ENCODE measurements at regions not wholly inside any gene's neighbourhood (a gene's known extent, or its start where the extent isn't known, plus 50 kb on each side); places are given as distances from the start of the nearest gene placed in this dataset.

GRCh38 chr17:73724341-73724740 is 80.1 kb upstream of the SDK2 start:
- TF ChIP-seq CTCF (IDR thresholded peaks at IDR 0.05), result no peak
- TF ChIP-seq EZH2 (IDR thresholded peaks at IDR 0.05), result no peak
- no peak for TF ChIP-seq EZH2phosphoT487 (IDR thresholded peaks at IDR 0.05)

Measured in neural progenitor cell (in vitro differentiated cells).